Mesothelial cell of epicardium (in vitro differentiated cells): ENCODE measurements at regions not wholly inside any gene's neighbourhood (a gene's known extent, or its start where the extent isn't known, plus 50 kb on each side); places are given as distances from the start of the nearest gene placed in this dataset.

ENCODE experiments used
- DNase-seq, 2 experiments: peaks; one replicate each; pipeline ENCODE4 v3.0.0; 2021; ENCODE audit warnings: low spot score in 2 of 2; ENCODE audit not compliant: unreplicated experiment in 2 of 2
- H3K27ac Mint-ChIP-seq: 2 replicates; pipeline ENCODE4 v1.8.0; 2021; ENCODE audit warnings: mixed read lengths
- H3K27me3 Mint-ChIP-seq: 2 replicates; pipeline ENCODE4 v1.8.0; 2021; ENCODE audit warnings: low read depth, mixed read lengths
- H3K36me3 Mint-ChIP-seq: 2 replicates; pipeline ENCODE4 v1.8.0; 2021; ENCODE audit warnings: mixed read lengths
- H3K4me1 Mint-ChIP-seq: 2 replicates; pipeline ENCODE4 v1.8.0; 2021; ENCODE audit warnings: mixed read lengths
- H3K4me3 Mint-ChIP-seq: 2 replicates; pipeline ENCODE4 v1.8.0; 2021; ENCODE audit warnings: mild to moderate bottlenecking, moderate library complexity, mixed read lengths
- H3K9me3 Mint-ChIP-seq: 2 replicates; pipeline ENCODE4 v1.8.0; 2021; ENCODE audit warnings: mixed read lengths
- CTCF ChIP-seq: fragments of 200-600 bp; sonication (generic); IDR thresholded peaks from one replicate; pipeline ENCODE4 v1.5.0; 2021; ENCODE audit warnings: antibody characterized with exemption; ENCODE audit not compliant: unreplicated experiment

- H3K27ac Mint-ChIP-seq: peak overlapping the region; percentile 96
- H3K9me3 Mint-ChIP-seq: no peaks in the 10 kb centered on the region
These were observed 137.9 kb upstream of the JUN start for GRCh38 chr1:58921751-58922150.

GRCh38 chr1:58922302-58923089 is 138.6 kb upstream of the JUN start:
- Mint-ChIP-seq H3K27me3 (no peaks in the 10 kb centered on the region), H3K4me1 (peaks cover 45% of the 10 kb centered on the region), H3K36me3 (no peaks in the 10 kb centered on the region), H3K27ac (peak overlapping the region; percentile 96), H3K9me3 (no peaks in the 10 kb centered on the region), H3K4me3 (no peak overlapping the region)
- DNase-seq: peak; percentile 62 to 79
- TF ChIP-seq CTCF: no peak

More at GRCh38 chr1:58921751-58922150, 137.9 kb upstream of the JUN start:
- DNase-seq: no peak
- no peaks in the 10 kb centered on the region for H3K36me3 Mint-ChIP-seq
- TF ChIP-seq CTCF: no peak
- H3K4me1 Mint-ChIP-seq: peaks cover 40% of the 10 kb centered on the region
- no peak overlapping the region for H3K4me3 Mint-ChIP-seq
- H3K27me3 Mint-ChIP-seq: no peaks in the 10 kb centered on the region

- DNase-seq: no peak
- Mint-ChIP-seq H3K27me3 (no peaks in the 10 kb centered on the region), H3K9me3 (no peaks in the 10 kb centered on the region), H3K4me1 (peaks cover 47% of the 10 kb centered on the region), H3K36me3 (no peaks in the 10 kb centered on the region), H3K27ac (peak overlapping the region; percentile 96), H3K4me3 (no peak overlapping the region)
- no peak for TF ChIP-seq CTCF
These were observed 139.2 kb upstream of the JUN start for GRCh38 chr1:58923090-58923470.

- no peak for DNase-seq
- Mint-ChIP-seq H3K4me1 (peaks cover 52% of the 10 kb centered on the region), H3K27ac (no peak overlapping the region), H3K27me3 (no peaks in the 10 kb centered on the region), H3K9me3 (no peaks in the 10 kb centered on the region), H3K4me3 (no peak overlapping the region), H3K36me3 (no peaks in the 10 kb centered on the region)
- TF ChIP-seq CTCF: no peak
These were observed 140.2 kb upstream of the JUN start for GRCh38 chr1:58924016-58924565.

GRCh38 chr1:58924821-58925220 is 141.0 kb upstream of the JUN start:
- no peak for DNase-seq
- TF ChIP-seq CTCF: no peak
- H3K36me3 Mint-ChIP-seq: no peaks in the 10 kb centered on the region
- peaks cover 55% of the 10 kb centered on the region for H3K4me1 Mint-ChIP-seq
- H3K27ac Mint-ChIP-seq: no peak overlapping the region
- H3K4me3 Mint-ChIP-seq: no peak overlapping the region
- no peaks in the 10 kb centered on the region for H3K9me3 Mint-ChIP-seq
- no peaks in the 10 kb centered on the region for H3K27me3 Mint-ChIP-seq
